Natural killer cell (primary cell): ENCODE measurements at regions not wholly inside any gene's neighbourhood (a gene's known extent, or its start where the extent isn't known, plus 50 kb on each side); places are given as distances from the start of the nearest gene placed in this dataset.

Experiments used
- ATAC-seq, 3 donors: fragments of 150-1000 bp in 2 of 3; fragments of 200-7000 bp in 1 of 3; cut with Tn5 transposase; 1 replicate in 1 of 3; 2 replicates in 2 of 3; pipeline ENCODE4 v1.10.0; 2021; ENCODE audit warnings: mild to moderate bottlenecking in 2 of 3, moderate library complexity in 2 of 3
- DNase-seq, 2 donors: peaks; one replicate each; pipeline versions ENCODE4 v3.0.0 to v3.0.0-alpha.2; 2013 to 2021; ENCODE audit warnings: mixed read lengths in 1 of 2
- H3K27ac ChIP-seq: one replicate; pipeline ENCODE4 v1.5.1; 2013; ENCODE audit warnings: mild to moderate bottlenecking, low read length
- H3K27me3 ChIP-seq: one replicate; pipeline ENCODE4 v1.6.1; 2013; ENCODE audit warnings: low read length; ENCODE audit not compliant: control insufficient read depth, insufficient read depth
- H3K36me3 ChIP-seq: one replicate; pipeline ENCODE4 v1.6.1; 2013; ENCODE audit warnings: low read length; ENCODE audit not compliant: control insufficient read depth, insufficient read depth
- H3K4me1 ChIP-seq: one replicate; pipeline ENCODE4 v1.6.1; 2013; ENCODE audit warnings: low read length; ENCODE audit not compliant: control insufficient read depth, insufficient read depth
- H3K4me3 ChIP-seq: one replicate; pipeline ENCODE4 v1.5.1; 2013; ENCODE audit warnings: low read length
- H3K9me3 ChIP-seq: one replicate; pipeline ENCODE4 v1.6.1; 2013; ENCODE audit warnings: low read length; ENCODE audit not compliant: control insufficient read depth, insufficient read depth
- H3K27ac Mint-ChIP-seq, 2 donors: one replicate each; pipeline ENCODE4 v1.8.0; 2022; ENCODE audit warnings: mild to moderate bottlenecking in 2 of 2, mixed read lengths in 2 of 2, moderate library complexity in 1 of 2
- H3K27me3 Mint-ChIP-seq, 2 donors: one replicate each; pipeline ENCODE4 v1.8.0; 2022; ENCODE audit warnings: low read depth in 2 of 2, mixed read lengths in 2 of 2
- H3K36me3 Mint-ChIP-seq: one replicate; pipeline ENCODE4 v1.8.0; 2022; ENCODE audit warnings: mixed read lengths
- H3K4me1 Mint-ChIP-seq, 2 donors: one replicate each; pipeline ENCODE4 v1.8.0; 2022; ENCODE audit warnings: mixed read lengths in 2 of 2
- H3K4me3 Mint-ChIP-seq: one replicate; pipeline ENCODE4 v1.8.0; 2022; ENCODE audit warnings: mild to moderate bottlenecking, moderate library complexity, mixed read lengths
- H3K9me3 Mint-ChIP-seq, 2 donors: one replicate each; pipeline ENCODE4 v1.8.0; 2022; ENCODE audit warnings: mixed read lengths in 2 of 2
- CTCF ChIP-seq: fragments of 200-600 bp; IDR thresholded peaks from one replicate; pipeline ENCODE4 v1.8.0; 2022; ENCODE audit warnings: antibody characterized with exemption
- WGBS: methylation state at CpG from one replicate; pipeline ENCODE4 v1.1.7; 2013; ENCODE audit warnings: missing lambda C conversion rate; ENCODE audit not compliant: insufficient coverage; 5-methylcytosine and 5-hydroxymethylcytosine counted together
- intact Hi-C: fragments of 100-400 bp; cut with micrococcal nuclease; formaldehyde crosslinking; loops from one replicate; pipeline ENCODE4 v1.14.2; 2022

- Histone ChIP-seq H3K36me3 (no peaks in the 10 kb centered on the region), H3K27me3 (no peaks in the 10 kb centered on the region), H3K9me3 (no peaks in the 10 kb centered on the region), H3K4me3 (no peak overlapping the region), H3K4me1 (no peaks in the 10 kb centered on the region), H3K27ac (no peak overlapping the region)
- Mint-ChIP-seq H3K9me3 (peaks cover 9 to 25% of the 10 kb centered on the region in 2 donors), H3K27ac (no peak overlapping the region), H3K4me3 (no peak overlapping the region), H3K27me3 (no peaks in the 10 kb centered on the region), H3K4me1 (no peaks in the 10 kb centered on the region), H3K36me3 (peaks cover 1% of the 10 kb centered on the region)
- intact Hi-C loops: no loop called here
- 67% methylated on average over 1 of the region's 1 CpG for WGBS
- no peak for DNase-seq
- no peak for TF ChIP-seq CTCF
- no peak for ATAC-seq
Observed at GRCh38 chr4:160009656-160010493, 907.0 kb downstream of the RAPGEF2 start.

GRCh38 chr4:160019936-160020335, 917.1 kb downstream of the RAPGEF2 start:
- H3K4me3 ChIP-seq: no peak overlapping the region
- no peak for TF ChIP-seq CTCF
- no peak for ATAC-seq
- no peaks in the 10 kb centered on the region for H3K27me3 Mint-ChIP-seq
- no peaks in the 10 kb centered on the region for H3K36me3 ChIP-seq
- 78% methylated on average over 2 of the region's 2 CpGs for WGBS
- H3K36me3 Mint-ChIP-seq: no peaks in the 10 kb centered on the region
- H3K4me1 ChIP-seq: no peaks in the 10 kb centered on the region
- intact Hi-C loops: no loop called here
- H3K27ac Mint-ChIP-seq: no peak overlapping the region
- H3K4me3 Mint-ChIP-seq: no peak overlapping the region
- H3K4me1 Mint-ChIP-seq: no peaks in the 10 kb centered on the region
- H3K27me3 ChIP-seq: no peaks in the 10 kb centered on the region
- no peaks in the 10 kb centered on the region for H3K9me3 ChIP-seq
- H3K27ac ChIP-seq: no peak overlapping the region
- peaks cover 22 to 23% of the 10 kb centered on the region in 2 donors for H3K9me3 Mint-ChIP-seq
- DNase-seq: no peak

- H3K4me1 ChIP-seq: no peaks in the 10 kb centered on the region
- no peaks in the 10 kb centered on the region for H3K27me3 Mint-ChIP-seq
- H3K36me3 Mint-ChIP-seq: no peaks in the 10 kb centered on the region
- 94% methylated on average over 3 of the region's 3 CpGs for WGBS
- H3K27me3 ChIP-seq: no peaks in the 10 kb centered on the region
- no peak for TF ChIP-seq CTCF
- no peak for DNase-seq
- intact Hi-C loops: no loop called here
- H3K36me3 ChIP-seq: no peaks in the 10 kb centered on the region
- H3K27ac ChIP-seq: no peak overlapping the region
- H3K4me1 Mint-ChIP-seq: no peaks in the 10 kb centered on the region
- H3K4me3 ChIP-seq: no peak overlapping the region
- H3K4me3 Mint-ChIP-seq: no peak overlapping the region
- no peak for ATAC-seq
- no peak overlapping the region for H3K27ac Mint-ChIP-seq
- no peaks in the 10 kb centered on the region for H3K9me3 ChIP-seq
- peaks cover 23 to 24% of the 10 kb centered on the region in 2 donors for H3K9me3 Mint-ChIP-seq
Observed at GRCh38 chr4:160020804-160021203, 917.9 kb downstream of the RAPGEF2 start.

- 100% methylated on average over 1 of the region's 1 CpG for WGBS
Observed at GRCh38 chr4:160021870-160022269, 919.0 kb downstream of the RAPGEF2 start.

More at GRCh38 chr4:160021870-160022269, 919.0 kb downstream of the RAPGEF2 start:
- no peak for TF ChIP-seq CTCF
- intact Hi-C loops: no loop called here
- Mint-ChIP-seq H3K4me1 (no peaks in the 10 kb centered on the region), H3K27me3 (no peaks in the 10 kb centered on the region), H3K27ac (no peak overlapping the region), H3K36me3 (no peaks in the 10 kb centered on the region), H3K9me3 (peaks cover 22 to 30% of the 10 kb centered on the region in 2 donors), H3K4me3 (no peak overlapping the region)
- H3K4me1 ChIP-seq: no peaks in the 10 kb centered on the region
- no peak overlapping the region for H3K27ac ChIP-seq
- no peaks in the 10 kb centered on the region for H3K27me3 ChIP-seq
- no peak for ATAC-seq
- H3K9me3 ChIP-seq: peaks cover 2% of the 10 kb centered on the region
- DNase-seq: no peak
- no peak overlapping the region for H3K4me3 ChIP-seq
- H3K36me3 ChIP-seq: no peaks in the 10 kb centered on the region
